HepG2 (cell line): ENCODE measurements at regions not wholly inside any gene's neighbourhood (a gene's known extent, or its start where the extent isn't known, plus 50 kb on each side); places are given as distances from the start of the nearest gene placed in this dataset.

Experiments used
- ATAC-seq: fragments of 200-7000 bp; cut with Tn5 transposase; 3 replicates; pipeline ENCODE4 v1.9.1; 2020; ENCODE audit warnings: mild to moderate bottlenecking, moderate library complexity
- BruUV-seq: library from RNA; stranded (reverse); fragments of 400-500 nt; replicated peaks from 2 replicates; lab custom pipeline; 2021; lab: Mats Ljungman, UMichigan
- CTCF ChIA-PET: fragments of 300-600 bp; formaldehyde crosslinking; extraction: SDS; loops from one replicate; lab custom pipeline; 2021; ENCODE audit warnings: low total read pairs, inconsistent platforms, low intra/inter-chr PET ratio; lab: Yijun Ruan, JAX
- POLR2A ChIA-PET: fragments of 350-600 bp; sonication (Branson Sonifier 250); formaldehyde crosslinking; loops from one replicate; lab custom pipeline; 2020; ENCODE audit warnings: antibody characterized with exemption, inconsistent platforms; lab: Yijun Ruan, JAX
- DNase-seq: peaks from one replicate; pipeline ENCODE4 v3.0.0-alpha.2; 2015; ENCODE audit warnings: low spot score
- FAIRE-seq: peaks from 3 replicates; lab custom pipeline; 2011; peaks lifted over from hg19 to GRCh38; lab: Jason Lieb, UNC
- H2AFZ ChIP-seq: one replicate; pipeline ENCODE4 v1.6.1; 2011; ENCODE audit warnings: low read length, inconsistent platforms
- H3K27ac ChIP-seq: fragments of 300-600 bp; 3 replicates; pipeline ENCODE4 v1.8.0; 2011; ENCODE audit warnings: mixed run types, mild to moderate bottlenecking, mixed read lengths, low read length, inconsistent platforms; ENCODE audit not compliant: insufficient read depth; ENCODE audit errors: extremely low read length
- H3K27me3 ChIP-seq, 2 experiments: fragments of 200-600 bp in 1 of 2; 2 replicates in 1 of 2; 3 replicates in 1 of 2; pipeline versions ENCODE4 v1.6.0 to v1.8.0; 2011; ENCODE audit warnings: low read length in 2 of 2, mild to moderate bottlenecking in 2 of 2, moderate library complexity in 2 of 2, inconsistent platforms in 1 of 2; ENCODE audit not compliant: insufficient read depth in 2 of 2, control insufficient read depth in 1 of 2
- H3K36me3 ChIP-seq, 2 experiments: fragments of 200-600 bp in 1 of 2; replicated peaks in 1 of 2; 2 replicates in 1 of 2; 3 replicates in 1 of 2; pipeline versions ENCODE4 v1.5.1 to v1.8.0; 2011; ENCODE audit warnings: low read length in 2 of 2, inconsistent platforms in 1 of 2; ENCODE audit not compliant: insufficient read depth in 2 of 2, control insufficient read depth in 1 of 2
- H3K4me1 ChIP-seq: 2 replicates; pipeline ENCODE4 v1.5.1; 2012; ENCODE audit warnings: low read length, inconsistent platforms; ENCODE audit not compliant: insufficient read depth
- H3K4me2 ChIP-seq: 2 replicates; pipeline ENCODE4 v1.6.0; 2011; ENCODE audit warnings: low read depth, low read length, inconsistent platforms
- H3K4me3 ChIP-seq, 3 experiments: fragments of 200-600 bp in 1 of 3; sonication (generic), shearing (Covaris generic) in 1 of 3; replicated peaks in 1 of 3; 2 replicates each; pipeline ENCODE4 v1.5.1; 2011 to 2016; ENCODE audit warnings: low read length in 3 of 3, inconsistent platforms in 2 of 3, low read depth in 2 of 3, mild to moderate bottlenecking in 2 of 3, control low read depth in 1 of 3, mixed read lengths in 1 of 3; ENCODE audit not compliant: insufficient read depth in 1 of 3
- H3K79me2 ChIP-seq: one replicate; pipeline ENCODE4 v1.6.1; 2011; ENCODE audit warnings: low read length, inconsistent platforms; ENCODE audit not compliant: insufficient read depth
- H3K9ac ChIP-seq: 2 replicates; pipeline ENCODE4 v1.6.0; 2011; ENCODE audit warnings: mild to moderate bottlenecking, low read depth, low read length, inconsistent platforms; ENCODE audit not compliant: insufficient read depth
- H3K9me3 ChIP-seq: 2 replicates; pipeline ENCODE4 v1.5.1; 2012; ENCODE audit warnings: mild to moderate bottlenecking, low read length
- H4K20me1 ChIP-seq: 2 replicates; pipeline ENCODE4 v1.6.0; 2011; ENCODE audit warnings: inconsistent platforms, mild to moderate bottlenecking, low read length, moderate library complexity; ENCODE audit not compliant: insufficient read depth
- CREB1 ChIP-seq, 2 experiments: fragments of 450-650 bp in 1 of 2; IDR thresholded peaks; 2 replicates each; pipeline ENCODE4 v1.6.1; 2016 to 2017; ENCODE audit warnings: control low read depth in 1 of 2, mild to moderate bottlenecking in 1 of 2, missing compliant biosample characterization in 1 of 2, missing genetic modification characterization in 1 of 2
- GATA4 ChIP-seq: sonication (generic); IDR thresholded peaks from 2 replicates; pipeline ENCODE4 v1.6.1; 2016; ENCODE audit warnings: antibody characterized with exemption, low read depth, borderline replicate concordance
- REXO4 ChIP-seq: sonication (generic); formaldehyde crosslinking; IDR thresholded peaks from 2 replicates; pipeline ENCODE4 v1.8.0; 2022; ENCODE audit warnings: missing genetic modification reagents, mild to moderate bottlenecking, borderline replicate concordance
- ZFAT ChIP-seq: sonication (generic); formaldehyde crosslinking; conservative IDR thresholded peaks from 2 replicates; pipeline ENCODE4 v1.8.1; 2023; ENCODE audit warnings: missing genetic modification reagents, inconsistent platforms
- ZNF616 ChIP-seq: sonication (generic); formaldehyde crosslinking; IDR thresholded peaks from 2 replicates; pipeline ENCODE4 v1.5.0; 2020; ENCODE audit warnings: low read depth, mild to moderate bottlenecking, missing genetic modification reagents
- WGBS: methylation state at CpG from one replicate; pipeline ENCODE4 v1.1.6; 2017; ENCODE audit warnings: low lambda C conversion rate; 5-methylcytosine and 5-hydroxymethylcytosine counted together
- in situ Hi-C: cut with HindIII; loops from 2 replicates; pipeline ENCODE4 v1.10.0; 2017; ENCODE audit warnings: low pct_unique_long_range_greater_than_20kb; ENCODE audit not compliant: extremely low pct_ligation_motif_present
- intact Hi-C: fragments of 100-400 bp; cut with micrococcal nuclease; formaldehyde crosslinking; loops from one replicate; pipeline ENCODE4 v1.10.0; 2022; ENCODE audit not compliant: unreplicated experiment
- TF ChIP-seq, protein P1 (sequence below): sonication (generic); formaldehyde crosslinking; IDR thresholded peaks from 2 replicates; pipeline ENCODE4 v1.4.0; 2020; ENCODE audit warnings: missing genetic modification reagents

DNA sequence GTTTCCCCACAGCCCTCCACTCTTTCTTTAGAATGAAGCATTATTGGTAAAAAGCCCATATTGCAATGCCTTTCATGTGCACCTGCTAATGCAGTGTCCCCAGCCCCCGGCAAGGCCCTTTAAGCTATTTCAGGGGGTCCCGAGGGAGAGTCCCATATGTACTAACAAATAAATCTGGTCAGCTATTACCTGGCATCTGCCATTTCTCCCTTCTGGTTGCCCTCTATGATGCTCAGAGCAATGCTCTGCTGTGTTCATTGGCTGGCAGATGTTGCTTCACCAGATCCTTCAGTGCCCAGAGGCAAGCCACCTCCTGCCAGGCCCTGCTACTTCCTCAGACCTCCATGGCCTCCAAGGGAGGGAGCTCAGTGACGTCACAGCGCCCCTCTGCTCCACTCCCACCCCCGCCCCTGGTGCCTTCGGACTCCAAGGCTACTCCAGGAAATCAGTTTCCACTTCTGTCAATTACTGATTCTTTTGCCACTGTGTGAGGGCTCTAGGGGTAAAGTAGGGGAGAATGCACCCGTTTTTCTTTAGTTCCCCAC lies 201.1 kb upstream of the GLRA1 start:
- Histone ChIP-seq H3K9ac (no peak overlapping the region), H3K27me3 (peaks cover 2 to 6% of the 10 kb centered on the region in 2 experiments; a peak in 2 of 5 replicates), H3K36me3 (no peaks in the 10 kb centered on the region), H3K27ac (no peak overlapping the region), H4K20me1 (no peaks in the 10 kb centered on the region), H3K4me3 (no peak overlapping the region), H2AFZ (no peak overlapping the region), H3K79me2 (no peaks in the 10 kb centered on the region), H3K4me2 (no peak overlapping the region), H3K4me1 (no peaks in the 10 kb centered on the region), H3K9me3 (no peaks in the 10 kb centered on the region)
- TF ChIP-seq CREB1 (IDR thresholded peaks at IDR 0.05) (peak; percentile 94), CREB1 (CRISPR knock-in tag; IDR thresholded peaks at IDR 0.05) (no peak), REXO4 (CRISPR knock-in tag) (no peak)
- no peak for DNase-seq
- BruUV-seq = no TSS peak
- ChIA-PET POLR2A (no interaction called here), CTCF (no interaction called here)
- FAIRE-seq = no peak
- in situ Hi-C loops = no loop called here
- WGBS = 0% methylated on average over 5 of the region's 7 CpGs
- intact Hi-C loops = no loop called here
- ATAC-seq = no peak

GRCh38 chr5:152124409-152125041 lies 199.9 kb upstream of the GLRA1 start:
- Histone ChIP-seq H3K36me3 (no peaks in the 10 kb centered on the region), H3K4me3 (no peak overlapping the region), H3K4me2 (no peak overlapping the region), H3K4me1 (no peaks in the 10 kb centered on the region), H3K27me3 (peaks cover 2 to 6% of the 10 kb centered on the region in 2 experiments; a peak in 2 of 5 replicates), H3K79me2 (no peaks in the 10 kb centered on the region), H3K27ac (no peak overlapping the region), H3K9ac (no peak overlapping the region), H3K9me3 (no peaks in the 10 kb centered on the region), H2AFZ (no peak overlapping the region), H4K20me1 (no peaks in the 10 kb centered on the region)
- BruUV-seq = no TSS peak
- in situ Hi-C loops = no loop called here
- DNase-seq (no peak), FAIRE-seq (no peak), ATAC-seq (no peak)
- WGBS = 0% methylated on average over 7 of the region's 12 CpGs
- no peak for TF ChIP-seq ZFAT (CRISPR knock-in tag)
- TF ChIP-seq, protein P1, sequence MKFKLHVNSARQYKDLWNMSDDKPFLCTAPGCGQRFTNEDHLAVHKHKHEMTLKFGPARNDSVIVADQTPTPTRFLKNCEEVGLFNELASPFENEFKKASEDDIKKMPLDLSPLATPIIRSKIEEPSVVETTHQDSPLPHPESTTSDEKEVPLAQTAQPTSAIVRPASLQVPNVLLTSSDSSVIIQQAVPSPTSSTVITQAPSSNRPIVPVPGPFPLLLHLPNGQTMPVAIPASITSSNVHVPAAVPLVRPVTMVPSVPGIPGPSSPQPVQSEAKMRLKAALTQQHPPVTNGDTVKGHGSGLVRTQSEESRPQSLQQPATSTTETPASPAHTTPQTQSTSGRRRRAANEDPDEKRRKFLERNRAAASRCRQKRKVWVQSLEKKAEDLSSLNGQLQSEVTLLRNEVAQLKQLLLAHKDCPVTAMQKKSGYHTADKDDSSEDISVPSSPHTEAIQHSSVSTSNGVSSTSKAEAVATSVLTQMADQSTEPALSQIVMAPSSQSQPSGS (CRISPR knock-in tag) = no peak
- TF ChIP-seq GATA4 = no peak
- TF ChIP-seq ZNF616 = no peak
- intact Hi-C loops = no loop called here
- ChIA-PET POLR2A (no interaction called here), CTCF (no interaction called here)
